Bone marrow (tissue), 2 donors: ENCODE measurements at regions not wholly inside any gene's neighbourhood (a gene's known extent, or its start where the extent isn't known, plus 50 kb on each side); places are given as distances from the start of the nearest gene placed in this dataset.

Experiments used
- DNase-seq, 2 donors: peaks; one replicate each; lab custom pipeline; 2025; lab: John Stamatoyannopoulos, UW

- no peak for DNase-seq
These were observed 168.1 kb upstream of the CHRM3 start for GRCh38 chr1:239218301-239218700.

DNA sequence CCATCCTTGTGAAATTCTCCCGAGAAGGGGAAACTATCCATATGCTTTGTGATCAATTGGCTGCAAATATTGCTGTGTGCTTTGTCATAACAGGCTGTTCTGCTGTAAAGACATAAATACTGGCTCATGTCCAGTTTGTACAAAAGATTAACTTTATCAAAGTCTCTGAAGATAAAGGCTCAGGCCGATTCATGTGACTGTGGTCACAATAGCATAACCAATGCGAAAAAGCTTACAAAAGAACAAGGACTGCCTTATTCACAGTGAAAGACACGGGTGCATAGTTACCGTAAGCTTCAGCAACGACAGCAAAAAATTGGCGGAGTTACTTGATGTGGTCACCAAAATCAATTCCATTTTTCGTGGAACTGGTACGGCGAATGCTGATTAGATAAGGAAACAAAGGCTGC lies 173.6 kb upstream of the CHRM3 start:
- DNase-seq = no peak

- DNase-seq = no peak
These were observed 176.8 kb upstream of the CHRM3 start for GRCh38 chr1:239209591-239209990.

GRCh38 chr1:239204401-239204800 lies 182.0 kb upstream of the CHRM3 start:
- no peak for DNase-seq

DNA sequence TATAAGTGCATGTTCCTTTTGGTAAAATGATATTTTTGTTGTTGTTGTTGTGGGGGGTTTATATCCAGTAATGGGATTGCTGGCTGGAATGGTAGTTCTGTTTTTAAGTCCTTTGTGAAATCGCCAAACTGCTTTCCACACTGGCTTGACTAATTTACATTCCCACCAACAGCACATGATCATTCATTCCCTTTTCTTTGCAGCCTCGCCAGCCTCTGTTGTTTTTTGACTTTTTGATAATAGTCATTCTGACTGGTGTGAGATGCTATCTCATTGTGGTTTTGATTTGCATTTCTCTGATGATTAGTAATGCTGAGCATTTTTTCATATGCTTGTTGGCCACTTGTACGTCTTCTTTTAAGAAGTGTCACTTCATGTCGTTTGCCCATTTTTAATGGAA lies 188.5 kb upstream of the CHRM3 start:
- DNase-seq = no peak

DNA sequence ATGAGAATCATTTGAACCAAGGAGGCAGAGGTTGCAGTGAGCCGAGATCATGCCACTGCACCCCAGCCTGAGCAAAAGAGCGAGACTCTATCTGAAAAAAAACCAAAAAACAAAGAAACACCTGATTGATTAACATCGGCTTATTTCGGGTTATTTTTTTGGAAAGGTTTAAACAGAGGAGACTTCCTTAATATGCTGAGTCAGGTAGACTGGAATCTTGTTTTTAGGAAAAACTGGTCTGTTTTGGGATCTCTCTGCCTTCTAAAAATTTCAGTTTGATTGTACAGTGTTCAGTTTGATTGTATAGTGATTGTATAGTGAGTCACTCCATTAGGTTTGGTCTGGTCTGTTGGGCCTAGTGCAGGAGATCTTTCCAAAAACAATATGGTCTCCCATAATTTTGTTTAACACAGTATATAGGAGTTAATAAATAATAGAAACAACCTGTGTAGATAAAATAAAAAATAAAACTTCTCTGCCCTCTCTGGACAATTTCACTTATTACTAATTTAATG lies 196.3 kb upstream of the CHRM3 start:
- no peak for DNase-seq

- no peak for DNase-seq
These were observed 199.9 kb upstream of the CHRM3 start for GRCh38 chr1:239186487-239186886.

- no peak for DNase-seq
These were observed 201.1 kb upstream of the CHRM3 start for GRCh38 chr1:239185245-239185619.

DNA sequence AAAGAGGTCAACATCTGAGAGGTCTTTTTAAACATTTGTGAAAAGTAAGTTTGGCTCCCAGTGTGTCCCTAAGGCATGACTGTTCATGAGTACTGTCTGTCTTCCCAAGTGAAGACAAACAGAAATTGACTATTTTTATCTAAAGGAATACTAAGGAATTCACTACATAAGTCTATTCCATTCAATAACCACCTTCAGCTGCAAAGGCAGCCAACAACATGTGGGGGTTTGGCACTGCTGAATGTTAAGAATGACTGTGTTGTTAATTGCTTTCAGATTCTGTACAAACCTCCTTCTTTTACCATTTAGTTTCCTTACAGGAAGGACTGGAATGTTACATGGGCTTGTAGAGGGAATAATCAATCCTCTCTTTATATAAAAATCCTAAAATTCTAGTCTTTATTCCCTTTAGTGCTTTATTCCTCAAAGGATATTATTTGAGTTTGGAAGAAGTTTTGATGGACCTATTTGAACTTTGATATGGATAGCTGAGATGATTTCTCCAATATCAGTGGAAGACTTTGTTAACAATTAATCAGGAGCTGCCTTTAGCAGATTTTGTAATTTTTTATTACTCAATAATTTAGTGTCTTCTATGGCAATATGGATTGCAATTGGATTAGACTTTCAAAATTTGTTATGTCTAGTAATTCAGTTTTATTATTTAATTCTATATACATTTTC lies 201.7 kb upstream of the CHRM3 start:
- DNase-seq = no peak

- no peak for DNase-seq
These were observed 207.4 kb upstream of the CHRM3 start for GRCh38 chr1:239178961-239179360.

- DNase-seq = no peak
These were observed 211.5 kb upstream of the CHRM3 start for GRCh38 chr1:239174880-239175279.

DNA sequence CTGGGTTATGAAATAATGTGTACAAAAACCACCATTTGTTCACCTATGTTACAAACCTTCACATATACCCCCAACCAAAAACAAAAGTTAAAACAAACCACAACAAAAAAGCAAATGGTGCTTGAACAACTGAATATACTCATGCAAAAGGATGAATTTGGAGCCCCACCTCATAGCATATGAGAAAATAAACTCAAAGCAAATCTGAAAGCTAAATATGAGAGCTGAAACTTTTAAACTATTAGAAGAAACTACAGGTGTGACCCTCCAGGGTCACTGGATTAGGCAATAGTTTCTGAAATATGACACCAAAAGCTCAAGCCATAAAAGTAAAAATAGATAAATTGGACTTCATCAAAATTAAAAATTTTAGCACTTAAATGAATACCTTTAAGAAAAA lies 215.5 kb upstream of the CHRM3 start:
- no peak for DNase-seq

DNA sequence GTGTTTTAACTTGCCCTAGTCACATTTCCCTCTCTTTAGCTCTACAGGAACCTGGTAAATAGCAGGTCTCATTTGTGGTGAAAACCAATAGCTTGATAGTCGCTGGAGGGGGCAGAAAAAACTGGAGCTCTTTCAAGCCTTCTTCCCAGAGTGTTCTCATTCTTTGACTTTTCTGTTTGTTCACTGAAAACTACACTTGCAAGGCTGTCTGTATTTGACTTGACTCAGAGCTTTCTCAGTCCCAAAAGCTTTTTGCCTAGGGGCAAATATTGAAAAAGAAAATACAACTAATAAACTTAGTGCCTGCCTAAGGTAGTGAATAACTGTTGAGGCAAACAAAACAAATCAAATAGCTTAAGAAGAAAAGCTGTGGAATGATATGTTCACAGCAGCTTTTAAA lies 217.1 kb upstream of the CHRM3 start:
- DNase-seq = no peak

DNA sequence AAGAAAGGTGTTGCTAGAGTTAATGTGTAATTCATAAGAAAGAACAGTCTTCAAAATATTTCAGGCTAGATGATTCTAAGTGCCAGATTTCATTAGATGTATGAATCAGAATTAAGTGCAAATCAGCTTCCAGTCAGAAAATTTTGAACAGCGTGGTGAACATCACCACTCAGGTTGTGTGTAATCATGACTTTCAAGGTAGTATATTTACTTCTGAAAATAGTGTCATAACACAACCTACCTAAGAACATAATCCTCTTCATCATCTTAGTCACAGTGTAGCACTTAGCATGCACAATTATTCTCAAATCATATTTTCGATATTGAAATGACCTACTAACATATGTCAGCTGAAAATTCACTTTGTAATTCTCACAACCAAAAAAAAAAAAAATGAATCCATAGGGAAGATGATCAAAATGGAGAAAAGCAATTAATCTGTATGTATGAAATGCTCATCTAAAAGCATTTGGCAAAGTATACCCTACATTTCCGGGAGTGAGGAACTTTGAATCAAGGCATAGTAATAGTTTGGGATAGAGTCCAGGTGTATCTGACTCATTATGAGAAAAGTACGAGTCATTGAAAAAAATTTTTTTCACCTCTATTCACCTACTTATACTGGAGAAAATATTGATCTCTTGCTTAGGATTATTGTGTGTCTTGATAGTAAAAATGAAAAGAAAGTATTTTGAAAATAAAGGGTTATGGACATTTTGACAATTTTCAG lies 221.8 kb upstream of the CHRM3 start:
- no peak for DNase-seq

DNA sequence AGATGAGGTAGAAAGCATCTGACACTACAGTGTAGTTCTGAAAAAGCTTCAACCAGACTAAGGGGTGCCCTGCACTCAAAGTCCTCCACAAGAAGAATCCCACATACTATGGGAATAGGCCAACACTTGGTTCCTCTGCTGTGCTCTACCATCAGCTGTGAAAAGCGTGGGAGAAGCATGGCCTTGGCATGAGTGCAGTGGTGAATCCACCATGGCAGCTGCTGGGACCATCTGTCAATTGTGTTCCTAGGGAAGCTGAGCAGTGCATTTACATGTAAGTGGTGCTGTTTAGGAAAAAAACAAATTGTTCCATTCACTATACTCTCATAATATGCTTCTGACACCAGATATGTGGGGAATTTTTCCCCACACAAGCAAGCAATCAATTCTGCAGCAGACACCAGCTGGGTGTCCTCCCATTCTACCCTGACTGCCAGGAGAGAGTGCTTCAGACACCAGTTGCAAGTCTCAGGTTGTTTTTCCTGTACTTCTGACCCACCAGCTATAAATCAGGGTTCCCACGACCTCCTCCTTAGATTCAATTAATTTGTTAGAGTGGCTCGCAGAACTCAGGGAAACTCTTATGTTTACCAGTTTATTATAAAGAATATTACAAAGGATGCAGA lies 230.8 kb upstream of the CHRM3 start:
- no peak for DNase-seq

DNA sequence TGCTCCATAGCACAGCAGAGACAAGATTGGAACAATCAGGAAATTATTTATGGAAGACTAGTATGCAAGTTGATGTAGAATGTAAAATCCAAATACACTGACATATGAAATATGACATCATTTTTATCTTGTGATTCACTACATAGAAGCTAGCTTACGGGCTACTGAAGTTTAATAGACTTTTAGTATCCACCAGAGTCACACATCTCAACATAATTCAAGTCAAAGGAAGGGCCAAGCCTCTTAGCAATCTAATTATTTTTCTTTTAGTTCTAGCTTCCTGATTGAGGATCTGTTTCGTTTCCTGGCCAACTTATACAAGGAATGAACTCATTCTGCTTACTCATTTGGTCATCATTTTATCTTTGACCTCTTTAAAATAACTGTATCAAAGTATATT lies 234.4 kb upstream of the CHRM3 start:
- DNase-seq = no peak

GRCh38 chr1:239140968-239141367 lies 245.4 kb upstream of the CHRM3 start:
- no peak for DNase-seq

GRCh38 chr1:239139801-239140200 lies 246.6 kb upstream of the CHRM3 start:
- DNase-seq = no peak

- DNase-seq = no peak
These were observed 257.8 kb upstream of the CHRM3 start for GRCh38 chr1:239128541-239128940.

DNA sequence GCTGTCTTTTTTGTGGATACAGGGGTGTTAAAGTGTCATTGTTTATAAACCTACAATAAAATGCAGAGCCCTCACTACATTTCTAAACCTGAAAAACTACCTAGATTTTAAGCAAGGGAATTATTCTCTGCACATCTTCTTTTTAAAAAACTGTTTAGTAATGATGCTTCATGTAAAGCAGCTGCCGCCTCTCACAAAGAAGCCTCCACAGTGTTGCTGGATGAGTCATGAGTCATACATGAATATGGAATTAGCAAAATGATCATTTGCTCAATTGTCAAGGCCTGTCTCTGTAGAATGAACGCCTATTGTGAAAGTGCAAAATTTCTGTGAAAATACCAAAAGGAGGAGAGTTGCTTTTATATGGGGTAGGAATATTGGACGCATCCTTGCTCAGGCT lies 259.5 kb upstream of the CHRM3 start:
- DNase-seq = no peak

GRCh38 chr1:239125893-239126292 lies 260.5 kb upstream of the CHRM3 start:
- DNase-seq = no peak

DNA sequence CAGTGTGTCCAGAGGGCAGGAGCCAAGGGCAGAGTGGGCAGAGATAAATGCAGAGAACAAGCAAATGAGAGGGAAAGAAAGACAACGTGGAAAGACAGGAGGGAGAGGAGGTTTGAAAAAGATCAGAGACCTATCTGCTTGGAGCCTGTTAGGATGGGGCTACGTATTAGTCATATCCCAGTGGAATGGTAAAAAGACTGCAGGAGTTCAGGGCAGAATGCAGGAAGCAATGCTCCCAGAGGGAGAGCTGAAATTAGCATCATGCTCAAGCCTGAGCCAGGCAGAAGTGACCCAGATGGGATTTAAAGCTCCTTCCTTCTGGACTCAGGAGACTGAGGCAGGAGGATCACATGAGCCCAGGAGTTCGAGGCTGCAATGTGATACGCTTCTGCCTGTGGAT lies 261.3 kb upstream of the CHRM3 start:
- no peak for DNase-seq

DNA sequence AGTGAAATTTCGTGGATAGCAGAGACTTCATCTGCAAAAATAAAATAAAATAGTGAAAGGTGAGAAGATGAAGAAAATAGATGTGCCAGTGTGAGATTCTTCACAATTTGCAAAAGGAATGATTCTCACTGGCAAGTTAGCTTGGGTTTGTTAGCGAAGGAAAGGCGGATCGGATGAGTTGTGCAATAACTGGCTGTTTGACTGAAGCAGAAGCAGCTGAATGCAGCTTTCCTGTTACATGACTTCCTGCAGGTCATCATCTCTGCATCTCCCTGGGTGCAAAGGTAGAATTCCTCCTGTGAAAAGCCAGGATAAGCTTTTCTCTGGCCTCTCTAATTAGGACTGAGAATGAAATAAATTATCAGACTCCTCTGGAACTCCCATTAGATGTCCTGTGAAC lies 263.1 kb upstream of the CHRM3 start:
- no peak for DNase-seq
